Panc1 (cell line): ENCODE measurements at regions not wholly inside any gene's neighbourhood (a gene's known extent, or its start where the extent isn't known, plus 50 kb on each side); places are given as distances from the start of the nearest gene placed in this dataset.

Experiments
- POLR2AphosphoS5 ChIP-seq: IDR thresholded peaks from 2 replicates; pipeline ENCODE4 v1.6.1; 2012; ENCODE audit warnings: mild to moderate bottlenecking, low read depth, low read length, moderate library complexity
- SIN3A ChIP-seq: IDR thresholded peaks from 2 replicates; pipeline ENCODE4 v1.6.1; 2012; ENCODE audit warnings: low read depth, mild to moderate bottlenecking, low read length, moderate library complexity, borderline replicate concordance; ENCODE audit not compliant: insufficient read depth
- TCF7L2 ChIP-seq: IDR thresholded peaks from 2 replicates; pipeline ENCODE4 v1.6.1; 2011; ENCODE audit warnings: mild to moderate bottlenecking, low read depth, low read length, inconsistent platforms
- TF ChIP-seq, protein P1 (sequence below): fragments of 450-650 bp; IDR thresholded peaks from 2 replicates; pipeline ENCODE4 v1.5.1; 2017; ENCODE audit warnings: mild to moderate bottlenecking
- TF ChIP-seq, protein P2 (sequence below), 2 experiments: IDR thresholded peaks; 2 replicates each; pipeline ENCODE4 v1.6.1; 2011 to 2012; ENCODE audit warnings: low read depth in 2 of 2, control low read depth in 1 of 2, low read length in 1 of 2, mild to moderate bottlenecking in 1 of 2, moderate library complexity in 1 of 2; ENCODE audit not compliant: insufficient read depth in 1 of 2

DNA sequence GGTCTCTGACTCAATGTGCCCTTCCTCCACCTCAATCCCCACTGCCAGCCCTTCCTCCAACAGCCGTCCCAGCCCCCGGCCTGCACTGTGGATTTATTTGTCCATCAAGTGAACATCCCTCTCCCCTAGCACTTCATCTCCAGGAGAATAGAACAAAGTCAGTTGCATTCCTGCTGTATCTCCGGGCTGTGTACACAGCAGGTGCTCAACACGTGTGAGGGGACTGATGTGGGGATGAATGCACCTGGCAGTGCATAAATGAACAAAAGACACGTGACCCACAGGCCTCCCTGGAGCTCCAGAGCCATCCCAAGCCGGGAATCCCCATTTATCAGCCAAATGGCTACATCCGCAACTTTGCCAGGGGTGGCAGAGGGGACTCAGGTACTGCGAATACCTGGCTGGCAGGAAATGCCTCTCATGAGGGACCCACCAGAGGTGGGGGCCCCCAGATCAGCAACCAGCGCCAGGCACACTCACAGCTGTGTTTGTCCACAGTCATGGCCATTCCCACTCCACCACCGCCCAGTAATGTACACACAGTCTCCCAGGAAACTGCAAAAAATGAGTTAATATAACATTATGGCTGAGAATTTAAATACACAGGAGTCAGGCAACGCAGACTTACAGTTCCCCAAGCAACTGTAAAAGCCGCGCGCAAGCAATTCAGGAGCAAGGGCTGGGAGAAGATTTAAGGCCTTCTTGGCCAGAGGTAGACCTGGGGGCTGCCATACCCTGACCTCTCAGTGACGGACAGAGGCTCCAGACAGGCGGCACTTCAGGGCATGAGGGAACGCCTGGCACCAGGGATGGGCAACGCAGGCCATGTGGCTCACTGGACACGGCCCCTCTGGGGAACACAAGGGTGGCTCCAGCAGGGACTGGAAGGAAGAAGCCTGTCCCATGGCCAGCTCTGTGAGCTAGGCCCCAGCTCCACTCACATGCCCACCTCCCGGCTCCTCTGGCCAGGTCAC is 50.3 kb upstream of the TCF20 start:
- TF ChIP-seq, protein P1, sequence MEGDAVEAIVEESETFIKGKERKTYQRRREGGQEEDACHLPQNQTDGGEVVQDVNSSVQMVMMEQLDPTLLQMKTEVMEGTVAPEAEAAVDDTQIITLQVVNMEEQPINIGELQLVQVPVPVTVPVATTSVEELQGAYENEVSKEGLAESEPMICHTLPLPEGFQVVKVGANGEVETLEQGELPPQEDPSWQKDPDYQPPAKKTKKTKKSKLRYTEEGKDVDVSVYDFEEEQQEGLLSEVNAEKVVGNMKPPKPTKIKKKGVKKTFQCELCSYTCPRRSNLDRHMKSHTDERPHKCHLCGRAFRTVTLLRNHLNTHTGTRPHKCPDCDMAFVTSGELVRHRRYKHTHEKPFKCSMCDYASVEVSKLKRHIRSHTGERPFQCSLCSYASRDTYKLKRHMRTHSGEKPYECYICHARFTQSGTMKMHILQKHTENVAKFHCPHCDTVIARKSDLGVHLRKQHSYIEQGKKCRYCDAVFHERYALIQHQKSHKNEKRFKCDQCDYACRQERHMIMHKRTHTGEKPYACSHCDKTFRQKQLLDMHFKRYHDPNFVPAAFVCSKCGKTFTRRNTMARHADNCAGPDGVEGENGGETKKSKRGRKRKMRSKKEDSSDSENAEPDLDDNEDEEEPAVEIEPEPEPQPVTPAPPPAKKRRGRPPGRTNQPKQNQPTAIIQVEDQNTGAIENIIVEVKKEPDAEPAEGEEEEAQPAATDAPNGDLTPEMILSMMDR, result no peak
- no peak for TF ChIP-seq POLR2AphosphoS5
- no peak for TF ChIP-seq TCF7L2
- TF ChIP-seq, protein P2, sequence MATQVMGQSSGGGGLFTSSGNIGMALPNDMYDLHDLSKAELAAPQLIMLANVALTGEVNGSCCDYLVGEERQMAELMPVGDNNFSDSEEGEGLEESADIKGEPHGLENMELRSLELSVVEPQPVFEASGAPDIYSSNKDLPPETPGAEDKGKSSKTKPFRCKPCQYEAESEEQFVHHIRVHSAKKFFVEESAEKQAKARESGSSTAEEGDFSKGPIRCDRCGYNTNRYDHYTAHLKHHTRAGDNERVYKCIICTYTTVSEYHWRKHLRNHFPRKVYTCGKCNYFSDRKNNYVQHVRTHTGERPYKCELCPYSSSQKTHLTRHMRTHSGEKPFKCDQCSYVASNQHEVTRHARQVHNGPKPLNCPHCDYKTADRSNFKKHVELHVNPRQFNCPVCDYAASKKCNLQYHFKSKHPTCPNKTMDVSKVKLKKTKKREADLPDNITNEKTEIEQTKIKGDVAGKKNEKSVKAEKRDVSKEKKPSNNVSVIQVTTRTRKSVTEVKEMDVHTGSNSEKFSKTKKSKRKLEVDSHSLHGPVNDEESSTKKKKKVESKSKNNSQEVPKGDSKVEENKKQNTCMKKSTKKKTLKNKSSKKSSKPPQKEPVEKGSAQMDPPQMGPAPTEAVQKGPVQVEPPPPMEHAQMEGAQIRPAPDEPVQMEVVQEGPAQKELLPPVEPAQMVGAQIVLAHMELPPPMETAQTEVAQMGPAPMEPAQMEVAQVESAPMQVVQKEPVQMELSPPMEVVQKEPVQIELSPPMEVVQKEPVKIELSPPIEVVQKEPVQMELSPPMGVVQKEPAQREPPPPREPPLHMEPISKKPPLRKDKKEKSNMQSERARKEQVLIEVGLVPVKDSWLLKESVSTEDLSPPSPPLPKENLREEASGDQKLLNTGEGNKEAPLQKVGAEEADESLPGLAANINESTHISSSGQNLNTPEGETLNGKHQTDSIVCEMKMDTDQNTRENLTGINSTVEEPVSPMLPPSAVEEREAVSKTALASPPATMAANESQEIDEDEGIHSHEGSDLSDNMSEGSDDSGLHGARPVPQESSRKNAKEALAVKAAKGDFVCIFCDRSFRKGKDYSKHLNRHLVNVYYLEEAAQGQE (IDR thresholded peaks at IDR 0.05; ENCODE audit: insufficient read depth in 1 of 2, low read depth in 2 of 2, low read length in 1 of 2), result no peak
- no peak for TF ChIP-seq SIN3A
